ENCODE measurements at regions not wholly inside any gene's neighbourhood (a gene's known extent, or its start where the extent isn't known, plus 50 kb on each side); places are given as distances from the start of the nearest gene placed in this dataset.

DNA sequence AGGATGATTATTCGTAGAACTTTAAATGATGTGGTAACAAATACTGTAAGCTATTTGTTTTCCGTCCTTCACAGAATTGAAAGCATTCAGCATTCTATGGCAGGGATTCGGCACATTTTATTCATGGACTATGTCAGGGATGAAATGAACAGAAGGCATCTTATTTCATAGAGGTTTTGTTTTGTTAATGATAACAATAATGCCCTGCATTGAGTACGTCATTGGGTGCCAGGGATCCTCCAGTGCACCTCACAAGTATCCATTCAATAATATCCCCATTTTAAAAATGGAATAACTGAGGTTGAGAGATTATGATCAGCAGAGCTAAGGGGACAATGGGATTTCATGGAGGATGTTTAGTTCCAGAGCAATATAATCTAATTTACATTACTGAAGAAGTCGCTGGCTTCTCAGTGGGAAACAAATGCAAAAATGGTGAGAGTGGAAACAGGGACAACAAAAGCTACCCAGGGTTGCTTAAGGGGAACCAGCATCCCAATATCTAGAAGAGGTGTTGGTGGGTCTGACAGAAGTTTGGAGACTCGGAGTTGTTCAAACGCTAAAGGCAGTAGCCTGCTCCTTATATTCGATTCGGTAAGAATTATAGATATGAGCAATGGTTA, 985.7 kb upstream of the WWC1 start (continued):
- TF ChIP-seq, protein P1, sequence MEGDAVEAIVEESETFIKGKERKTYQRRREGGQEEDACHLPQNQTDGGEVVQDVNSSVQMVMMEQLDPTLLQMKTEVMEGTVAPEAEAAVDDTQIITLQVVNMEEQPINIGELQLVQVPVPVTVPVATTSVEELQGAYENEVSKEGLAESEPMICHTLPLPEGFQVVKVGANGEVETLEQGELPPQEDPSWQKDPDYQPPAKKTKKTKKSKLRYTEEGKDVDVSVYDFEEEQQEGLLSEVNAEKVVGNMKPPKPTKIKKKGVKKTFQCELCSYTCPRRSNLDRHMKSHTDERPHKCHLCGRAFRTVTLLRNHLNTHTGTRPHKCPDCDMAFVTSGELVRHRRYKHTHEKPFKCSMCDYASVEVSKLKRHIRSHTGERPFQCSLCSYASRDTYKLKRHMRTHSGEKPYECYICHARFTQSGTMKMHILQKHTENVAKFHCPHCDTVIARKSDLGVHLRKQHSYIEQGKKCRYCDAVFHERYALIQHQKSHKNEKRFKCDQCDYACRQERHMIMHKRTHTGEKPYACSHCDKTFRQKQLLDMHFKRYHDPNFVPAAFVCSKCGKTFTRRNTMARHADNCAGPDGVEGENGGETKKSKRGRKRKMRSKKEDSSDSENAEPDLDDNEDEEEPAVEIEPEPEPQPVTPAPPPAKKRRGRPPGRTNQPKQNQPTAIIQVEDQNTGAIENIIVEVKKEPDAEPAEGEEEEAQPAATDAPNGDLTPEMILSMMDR (IDR thresholded peaks at IDR 0.05 in 2 of 3, conservative IDR thresholded peaks at IDR 0.05 in 1 of 3; ENCODE audit: control insufficient read depth in 2 of 3, extremely low read depth in 1 of 3, insufficient read depth in 1 of 3, low read depth in 3 of 3, low read length in 3 of 3): no peak
- TF ChIP-seq MTA2 (IDR thresholded peaks at IDR 0.05; ENCODE audit: low read depth): no peak

GRCh38 chr5:167307042-167307441, 984.4 kb upstream of the WWC1 start:
- 52% methylated on average over 4 of the region's 4 CpGs for WGBS (ENCODE audit: insufficient coverage, insufficient replicate concordance, low lambda C conversion rate, missing lambda C conversion rate)
- ChIA-PET RAD21 (ENCODE audit: unreplicated experiment) (no interaction called here), SMC1A (ENCODE audit: uncharacterized antibody, unreplicated experiment) (no interaction called here), CTCF (no interaction called here), POLR2A (no interaction called here)
- Histone ChIP-seq H3K27me3 (replicated peaks in 1 of 2; ENCODE audit: control insufficient read depth in 2 of 2, insufficient read depth in 2 of 2, low read length in 1 of 2) (no peaks in the 10 kb centered on the region), H4K20me1 (ENCODE audit: control insufficient read depth, insufficient read depth) (no peaks in the 10 kb centered on the region), H3K4me2 (ENCODE audit: control insufficient read depth, insufficient read depth) (no peak overlapping the region), H3K36me3 (ENCODE audit: control insufficient read depth in 2 of 2, insufficient read depth in 2 of 2, low read length in 1 of 2) (no peaks in the 10 kb centered on the region), H3K27ac (ENCODE audit: control insufficient read depth, insufficient read depth) (no peak overlapping the region), H3K4me3 (no peak overlapping the region), H3K79me2 (ENCODE audit: control insufficient read depth, insufficient read depth, low read length) (no peaks in the 10 kb centered on the region), H3K9ac (ENCODE audit: control insufficient read depth, insufficient read depth, low read length) (no peak overlapping the region), H3K9me3 (replicated peaks; ENCODE audit: control insufficient read depth, insufficient read depth, low read length) (no peaks in the 10 kb centered on the region), H2AFZ (ENCODE audit: control insufficient read depth, low read depth, low read length) (no peak overlapping the region), H3K4me1 (ENCODE audit: control insufficient read depth, insufficient read depth, low read length) (no peaks in the 10 kb centered on the region)
- BruUV-seq (replicated peaks): no TSS peak
- TF ChIP-seq TBL1XR1 (IDR thresholded peaks at IDR 0.05; ENCODE audit: low read depth, low read length): no peak
- TF ChIP-seq ASH2L (IDR thresholded peaks at IDR 0.05; ENCODE audit: borderline replicate concordance, low read depth): no peak
- TF ChIP-seq ESRRA (IDR thresholded peaks at IDR 0.05; ENCODE audit: low read length): no peak
- in situ Hi-C loops (cut with MboI) (no loop called here), intact Hi-C loops (cut with micrococcal nuclease; ENCODE audit: unreplicated experiment) (no loop called here)
- DNase-seq (ENCODE audit: low read depth, low spot score) (no peak), ATAC-seq (no peak), FAIRE-seq (no peak)

Measured in GM12878 (cell line).